ENCODE measurements at regions not wholly inside any gene's neighbourhood (a gene's known extent, or its start where the extent isn't known, plus 50 kb on each side); places are given as distances from the start of the nearest gene placed in this dataset.
A peak's percentile ranks its signal among the peaks of the same experiment; 100 is the strongest.
"Not testable (repeated sequence)": the region's sequence is repeated elsewhere in the genome, so short reads cannot be mapped to it uniquely, and the experiment has no call there.

- DNase-seq, result no peak
Observed at GRCh38 chrX:18102006-18102405, 118.7 kb downstream of the BEND2 start.

GRCh38 chrX:18101087-18101486 lies 119.6 kb downstream of the BEND2 start:
- no peak for DNase-seq

- no peak for DNase-seq
Observed at GRCh38 chrX:18099745-18100144, 120.9 kb downstream of the BEND2 start.

GRCh38 chrX:18098763-18099162 lies 121.9 kb downstream of the BEND2 start:
- peak; percentile 3 for DNase-seq

GRCh38 chrX:18076434-18076833 lies 144.3 kb downstream of the BEND2 start:
- DNase-seq, result no peak

GRCh38 chrX:18075603-18076002 lies 145.1 kb downstream of the BEND2 start:
- no peak for DNase-seq

GRCh38 chrX:18068045-18068444 lies 152.6 kb downstream of the BEND2 start:
- DNase-seq, result not testable (repeated sequence)

- peak; percentile 30 for DNase-seq
Observed at GRCh38 chrX:18065956-18066355, 154.7 kb downstream of the BEND2 start.

GRCh38 chrX:18051690-18052089 lies 169.0 kb downstream of the BEND2 start:
- no peak for DNase-seq

GRCh38 chrX:18047491-18047890 lies 173.2 kb downstream of the BEND2 start:
- no peak for DNase-seq

GRCh38 chrX:18045436-18045835 lies 175.2 kb downstream of the BEND2 start:
- no peak for DNase-seq

- no peak for DNase-seq
Observed at GRCh38 chrX:18042776-18043175, 177.9 kb downstream of the BEND2 start.

- DNase-seq, result no peak
Observed at GRCh38 chrX:18041656-18042055, 179.0 kb downstream of the BEND2 start.

- DNase-seq, result no peak
Observed at GRCh38 chrX:18039023-18039422, 177.9 kb upstream of the RAI2 start.

GRCh38 chrX:18036394-18036793 lies 175.3 kb upstream of the RAI2 start:
- no peak for DNase-seq

GRCh38 chrX:18034945-18035344 lies 173.8 kb upstream of the RAI2 start:
- DNase-seq, result no peak

GRCh38 chrX:18034504-18034903 lies 173.4 kb upstream of the RAI2 start:
- DNase-seq, result peak; percentile 19

- DNase-seq, result no peak
Observed at GRCh38 chrX:18032486-18033221, 171.6 kb upstream of the RAI2 start.

GRCh38 chrX:18031726-18032375 lies 170.8 kb upstream of the RAI2 start:
- no peak for DNase-seq

- not testable (repeated sequence) for DNase-seq
Observed at GRCh38 chrX:18030656-18031055, 169.6 kb upstream of the RAI2 start.

GRCh38 chrX:18026166-18026565 lies 165.1 kb upstream of the RAI2 start:
- DNase-seq, result no peak

GRCh38 chrX:18017411-18017810 lies 156.3 kb upstream of the RAI2 start:
- no peak for DNase-seq

GRCh38 chrX:18016941-18017340 lies 155.8 kb upstream of the RAI2 start:
- DNase-seq, result no peak

GRCh38 chrX:18010253-18010652 lies 149.2 kb upstream of the RAI2 start:
- DNase-seq, result no peak

- no peak for DNase-seq
Observed at GRCh38 chrX:18003876-18004275, 142.8 kb upstream of the RAI2 start.
